Keratinocyte (primary cell): ENCODE measurements at regions not wholly inside any gene's neighbourhood (a gene's known extent, or its start where the extent isn't known, plus 50 kb on each side); places are given as distances from the start of the nearest gene placed in this dataset.

ENCODE experiments used
- DNase-seq: peaks from one replicate; pipeline ENCODE4 v3.0.0-alpha.2; 2011; ENCODE audit warnings: low read depth, missing footprints, low spot score
- FAIRE-seq: peaks from 2 replicates; lab custom pipeline; 2011; peaks lifted over from hg19 to GRCh38; lab: Jason Lieb, UNC
- H2AFZ ChIP-seq: 2 replicates; pipeline ENCODE4 v1.6.0; 2012; ENCODE audit warnings: low read length, control low read depth, inconsistent platforms; ENCODE audit not compliant: control insufficient read depth
- H3K27ac ChIP-seq: 2 replicates; pipeline ENCODE4 v1.5.1; 2011; ENCODE audit warnings: low read length; ENCODE audit not compliant: control insufficient read depth, insufficient read depth
- H3K27me3 ChIP-seq: 3 replicates; pipeline ENCODE4 v1.6.0; 2011; ENCODE audit warnings: low read length; ENCODE audit not compliant: control insufficient read depth, insufficient read depth; ENCODE audit errors: extremely low read depth
- H3K36me3 ChIP-seq, 2 experiments: 2 replicates in 1 of 2; 3 replicates in 1 of 2; pipeline ENCODE4 v1.5.1; 2011; ENCODE audit warnings: low read length in 2 of 2, mild to moderate bottlenecking in 1 of 2; ENCODE audit not compliant: control insufficient read depth in 2 of 2, insufficient read depth in 2 of 2; ENCODE audit errors: extremely low read depth in 1 of 2
- H3K4me1 ChIP-seq: 3 replicates; pipeline ENCODE4 v1.5.1; 2011; ENCODE audit warnings: low read length; ENCODE audit not compliant: control insufficient read depth, insufficient read depth; ENCODE audit errors: extremely low read depth
- H3K4me2 ChIP-seq: 3 replicates; pipeline ENCODE4 v1.6.0; 2011; ENCODE audit warnings: low read depth, low read length; ENCODE audit not compliant: control insufficient read depth, insufficient read depth; ENCODE audit errors: extremely low read depth
- H3K4me3 ChIP-seq, 3 experiments: fragments of 200-600 bp in 1 of 3; sonication (generic) in 1 of 3; 2 replicates in 2 of 3; 3 replicates in 1 of 3; pipeline ENCODE4 v1.5.1; 2011 to 2016; ENCODE audit warnings: low read length in 3 of 3, mild to moderate bottlenecking in 3 of 3, control low read depth in 2 of 3, inconsistent platforms in 1 of 3, low read depth in 1 of 3, mixed read lengths in 1 of 3, mixed run types in 1 of 3, moderate library complexity in 1 of 3; ENCODE audit not compliant: control insufficient read depth in 2 of 3, insufficient read depth in 2 of 3; ENCODE audit errors: extremely low read depth in 1 of 3
- H3K79me2 ChIP-seq: 2 replicates; pipeline ENCODE4 v1.6.0; 2012; ENCODE audit warnings: low read length; ENCODE audit not compliant: control insufficient read depth, insufficient read depth
- H3K9ac ChIP-seq: 3 replicates; pipeline ENCODE4 v1.6.0; 2011; ENCODE audit warnings: low read length; ENCODE audit not compliant: control insufficient read depth, insufficient read depth; ENCODE audit errors: extremely low read depth
- H3K9me1 ChIP-seq: 3 replicates; pipeline ENCODE4 v1.6.0; 2011; ENCODE audit warnings: low read length; ENCODE audit not compliant: control insufficient read depth, insufficient read depth; ENCODE audit errors: extremely low read depth
- H3K9me3 ChIP-seq: 2 replicates; pipeline ENCODE4 v1.5.1; 2012; ENCODE audit warnings: low read depth, low read length; ENCODE audit not compliant: control insufficient read depth
- H4K20me1 ChIP-seq: 3 replicates; pipeline ENCODE4 v1.6.0; 2011; ENCODE audit warnings: low read length; ENCODE audit not compliant: control insufficient read depth, insufficient read depth; ENCODE audit errors: extremely low read depth
- EZH2 ChIP-seq: IDR thresholded peaks from one replicate; pipeline ENCODE4 v1.6.1; 2012; ENCODE audit warnings: inconsistent platforms, mild to moderate bottlenecking, low read length, moderate library complexity
- dilution Hi-C: fragments of 300-500 bp; cut with MboI; formaldehyde crosslinking; loops from one replicate; pipeline ENCODE4 v1.7.0; 2020; ENCODE audit warnings: low sequenced_read_pairs; ENCODE audit not compliant: extremely low pct_ligation_motif_present
- TF ChIP-seq, protein P1 (sequence below), 3 experiments: IDR thresholded peaks in 1 of 3; conservative IDR thresholded peaks in 1 of 3; optimal IDR thresholded peaks in 1 of 3; 2 replicates in 2 of 3; 3 replicates in 1 of 3; pipeline versions ENCODE3 to v1.5.1; 2011; ENCODE audit warnings: low read length in 3 of 3, mild to moderate bottlenecking in 3 of 3, moderate library complexity in 2 of 3, control low read depth in 1 of 3, inconsistent platforms in 1 of 3; ENCODE audit not compliant: insufficient read depth in 2 of 3; ENCODE audit errors: extremely low read depth in 1 of 3

DNA sequence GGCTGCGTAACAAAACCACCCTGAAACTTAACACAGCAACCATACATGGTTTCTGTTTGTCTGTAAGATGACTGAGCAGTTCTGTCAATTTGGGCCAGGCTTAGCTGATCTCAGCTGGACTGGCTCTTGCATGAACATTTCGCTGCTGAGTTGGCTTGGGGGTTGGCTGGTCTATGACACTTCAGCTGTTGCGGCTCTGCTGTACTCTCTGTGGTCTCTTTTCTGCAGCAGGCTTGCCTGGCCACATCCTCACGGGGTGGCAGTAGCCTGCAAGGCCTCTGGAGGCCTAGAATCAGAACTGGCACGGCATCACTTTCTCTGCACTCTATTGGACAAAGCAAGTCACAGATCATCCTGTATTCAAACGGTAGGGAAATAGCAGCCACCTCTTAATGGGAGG, 216.2 kb downstream of the BCL11B start:
- no peaks in the 10 kb centered on the region for H4K20me1 ChIP-seq
- H3K79me2 ChIP-seq: no peaks in the 10 kb centered on the region
- H3K36me3 ChIP-seq: no peaks in the 10 kb centered on the region
- H3K4me1 ChIP-seq: no peaks in the 10 kb centered on the region
- H3K27ac ChIP-seq: no peak overlapping the region
- H3K4me2 ChIP-seq: no peak overlapping the region
- dilution Hi-C loops: no loop called here
- no peak overlapping the region for H3K9ac ChIP-seq
- peaks cover 4% of the 10 kb centered on the region for H3K9me3 ChIP-seq
- no peak for FAIRE-seq
- H3K4me3 ChIP-seq: no peak overlapping the region
- H2AFZ ChIP-seq: no peak overlapping the region
- no peak for DNase-seq
- no peaks in the 10 kb centered on the region for H3K9me1 ChIP-seq
- no peaks in the 10 kb centered on the region for H3K27me3 ChIP-seq
- no peak for TF ChIP-seq EZH2
- TF ChIP-seq, protein P1, sequence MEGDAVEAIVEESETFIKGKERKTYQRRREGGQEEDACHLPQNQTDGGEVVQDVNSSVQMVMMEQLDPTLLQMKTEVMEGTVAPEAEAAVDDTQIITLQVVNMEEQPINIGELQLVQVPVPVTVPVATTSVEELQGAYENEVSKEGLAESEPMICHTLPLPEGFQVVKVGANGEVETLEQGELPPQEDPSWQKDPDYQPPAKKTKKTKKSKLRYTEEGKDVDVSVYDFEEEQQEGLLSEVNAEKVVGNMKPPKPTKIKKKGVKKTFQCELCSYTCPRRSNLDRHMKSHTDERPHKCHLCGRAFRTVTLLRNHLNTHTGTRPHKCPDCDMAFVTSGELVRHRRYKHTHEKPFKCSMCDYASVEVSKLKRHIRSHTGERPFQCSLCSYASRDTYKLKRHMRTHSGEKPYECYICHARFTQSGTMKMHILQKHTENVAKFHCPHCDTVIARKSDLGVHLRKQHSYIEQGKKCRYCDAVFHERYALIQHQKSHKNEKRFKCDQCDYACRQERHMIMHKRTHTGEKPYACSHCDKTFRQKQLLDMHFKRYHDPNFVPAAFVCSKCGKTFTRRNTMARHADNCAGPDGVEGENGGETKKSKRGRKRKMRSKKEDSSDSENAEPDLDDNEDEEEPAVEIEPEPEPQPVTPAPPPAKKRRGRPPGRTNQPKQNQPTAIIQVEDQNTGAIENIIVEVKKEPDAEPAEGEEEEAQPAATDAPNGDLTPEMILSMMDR (optimal IDR thresholded peaks at IDR 0.05 in 1 of 3, IDR thresholded peaks at IDR 0.05 in 1 of 3, conservative IDR thresholded peaks at IDR 0.05 in 1 of 3; ENCODE audit: extremely low read depth in 1 of 3, insufficient read depth in 2 of 3, low read length in 3 of 3): no peak

DNA sequence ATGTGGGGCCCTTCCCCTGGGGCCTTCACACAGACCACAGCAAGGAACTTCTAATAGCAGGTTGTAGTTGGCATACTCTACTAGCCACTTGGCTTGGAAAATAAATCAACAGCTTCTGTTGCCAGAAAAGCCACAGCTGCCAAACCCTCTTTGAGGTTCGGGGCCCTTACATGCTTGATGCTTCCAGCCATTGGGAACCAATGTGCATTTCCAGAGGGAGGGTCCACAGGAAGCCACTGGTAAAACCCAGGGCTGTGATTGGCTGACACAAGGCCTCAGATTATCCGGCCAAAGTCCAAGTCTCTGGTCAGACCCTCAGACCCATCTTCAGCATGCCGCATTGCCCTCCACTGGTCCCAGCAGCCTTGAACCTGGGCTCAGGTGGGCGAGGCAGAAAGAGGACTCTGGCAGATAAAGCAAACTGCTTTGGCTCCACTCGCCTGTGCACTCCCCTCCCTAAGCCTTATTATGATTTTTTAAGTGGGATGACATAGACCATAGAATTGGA, 214.4 kb downstream of the BCL11B start:
- Histone ChIP-seq H3K4me2 (no peak overlapping the region), H3K79me2 (no peaks in the 10 kb centered on the region), H3K27me3 (no peaks in the 10 kb centered on the region), H3K9me1 (no peaks in the 10 kb centered on the region), H3K9me3 (peaks cover 2% of the 10 kb centered on the region), H3K4me3 (no peak overlapping the region), H3K4me1 (no peaks in the 10 kb centered on the region), H2AFZ (no peak overlapping the region), H3K9ac (no peak overlapping the region), H3K27ac (no peak overlapping the region), H4K20me1 (no peaks in the 10 kb centered on the region), H3K36me3 (no peaks in the 10 kb centered on the region)
- DNase-seq (no peak), FAIRE-seq (no peak)
- dilution Hi-C loops: no loop called here
- TF ChIP-seq, protein P1 (optimal IDR thresholded peaks at IDR 0.05 in 1 of 3, IDR thresholded peaks at IDR 0.05 in 1 of 3, conservative IDR thresholded peaks at IDR 0.05 in 1 of 3; ENCODE audit: extremely low read depth in 1 of 3, insufficient read depth in 2 of 3, low read length in 3 of 3): no peak
- TF ChIP-seq EZH2: no peak
